ENCODE measurements at regions not wholly inside any gene's neighbourhood (a gene's known extent, or its start where the extent isn't known, plus 50 kb on each side); places are given as distances from the start of the nearest gene placed in this dataset.

DNA sequence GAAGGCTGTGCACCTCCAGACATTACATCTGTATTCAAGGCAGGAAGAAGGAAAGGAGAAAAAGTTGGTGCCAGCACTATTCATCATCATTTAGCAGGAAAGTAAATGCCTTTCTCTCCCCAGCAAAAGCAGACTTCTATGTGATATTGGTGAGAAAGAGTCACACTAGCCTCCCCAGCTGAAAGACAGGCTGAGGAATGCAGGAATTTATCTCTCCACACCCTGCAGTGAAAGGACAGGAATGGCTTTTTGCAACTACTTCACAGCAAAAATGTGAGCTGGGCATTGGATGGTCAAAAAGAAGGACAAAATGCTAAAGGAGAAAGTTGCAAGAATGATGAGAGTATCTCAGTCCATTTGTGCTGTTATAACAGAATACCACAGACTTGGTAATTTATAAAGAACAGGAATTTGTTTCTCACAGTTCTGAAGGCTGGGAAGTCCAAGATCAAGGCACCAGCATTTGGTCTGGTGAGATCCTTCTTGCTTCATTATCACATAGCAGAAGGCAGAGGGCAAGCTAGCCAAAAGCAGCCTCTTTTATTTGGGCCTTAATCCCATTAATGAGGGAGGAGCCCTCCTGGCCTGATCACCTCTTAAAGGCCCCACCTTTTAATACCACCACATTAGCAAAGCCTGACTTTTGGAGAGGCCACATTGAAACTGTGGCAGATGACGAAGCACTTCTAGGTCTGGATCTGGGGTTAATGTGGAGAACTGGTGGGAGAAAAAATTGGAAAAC, 388.1 kb upstream of the SLC14A2 start:
- no peak for DNase-seq (ENCODE audit: low spot score)

DNA sequence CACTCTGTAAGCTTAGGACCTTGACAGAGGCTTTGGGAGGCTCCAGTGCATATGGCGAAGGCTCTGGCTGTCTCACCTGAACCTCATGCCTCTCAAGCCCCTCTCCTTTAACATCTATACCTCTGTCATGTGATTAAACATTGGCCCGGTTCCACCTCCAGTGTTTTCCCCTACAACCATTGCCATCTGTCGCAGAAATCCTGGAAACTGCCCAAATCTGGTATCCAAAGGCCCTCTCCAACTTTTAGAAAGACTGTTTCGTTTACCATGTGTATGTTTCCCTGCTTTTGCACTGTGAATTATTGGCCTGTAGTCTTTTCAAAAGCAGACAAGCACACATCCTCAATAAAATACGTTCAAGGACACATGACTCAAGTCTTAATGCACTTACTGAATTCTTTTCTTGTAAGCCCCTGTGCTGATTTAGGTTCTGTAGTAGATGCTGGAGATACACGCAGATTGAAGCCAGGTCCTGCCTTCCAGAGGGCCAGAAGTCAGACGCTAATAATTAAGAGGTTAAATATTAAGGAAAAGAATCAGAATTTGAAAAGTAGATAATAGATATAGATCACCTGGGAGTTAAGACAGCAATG, 386.4 kb upstream of the SLC14A2 start:
- DNase-seq (ENCODE audit: low spot score) = no peak

DNA sequence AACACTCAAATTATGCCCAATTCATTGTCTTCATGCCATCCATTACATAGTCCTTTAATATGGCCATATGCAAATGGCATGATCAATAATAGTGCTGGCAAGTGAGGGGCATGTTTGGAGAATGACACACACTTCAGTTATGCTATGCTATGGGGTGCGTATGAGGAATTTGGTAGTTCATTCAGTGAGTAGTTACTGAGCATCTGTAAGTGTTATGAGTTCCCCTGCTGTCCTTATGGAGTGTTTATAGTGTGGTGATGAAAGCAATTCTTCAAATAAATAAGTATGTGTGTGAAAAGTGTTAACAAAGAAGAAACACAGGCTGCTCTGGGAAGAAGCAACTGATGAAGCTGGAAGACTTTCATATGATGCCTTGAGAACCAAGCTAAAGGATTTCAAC, 383.7 kb upstream of the SLC14A2 start:
- DNase-seq (ENCODE audit: low spot score) = no peak

DNA sequence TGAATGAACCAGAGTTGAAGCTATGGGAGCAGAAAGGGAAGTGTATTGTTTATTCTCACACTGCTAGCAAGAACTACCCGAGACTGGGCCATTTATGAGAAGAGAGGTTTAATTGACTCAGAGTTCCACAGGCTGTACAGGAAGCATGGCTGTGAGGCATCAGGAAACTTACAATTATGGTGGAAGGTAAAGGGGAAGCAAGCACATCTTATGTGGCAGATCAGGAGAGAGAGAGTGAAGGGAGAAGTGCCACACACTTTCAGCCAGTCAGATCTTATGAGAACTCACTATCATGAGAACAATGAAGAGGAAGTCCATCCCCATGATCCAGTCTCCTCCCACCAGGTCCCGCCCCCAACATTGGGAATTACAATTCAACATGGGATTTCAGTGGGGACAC, 383.2 kb upstream of the SLC14A2 start:
- no peak for DNase-seq (ENCODE audit: low spot score)

DNA sequence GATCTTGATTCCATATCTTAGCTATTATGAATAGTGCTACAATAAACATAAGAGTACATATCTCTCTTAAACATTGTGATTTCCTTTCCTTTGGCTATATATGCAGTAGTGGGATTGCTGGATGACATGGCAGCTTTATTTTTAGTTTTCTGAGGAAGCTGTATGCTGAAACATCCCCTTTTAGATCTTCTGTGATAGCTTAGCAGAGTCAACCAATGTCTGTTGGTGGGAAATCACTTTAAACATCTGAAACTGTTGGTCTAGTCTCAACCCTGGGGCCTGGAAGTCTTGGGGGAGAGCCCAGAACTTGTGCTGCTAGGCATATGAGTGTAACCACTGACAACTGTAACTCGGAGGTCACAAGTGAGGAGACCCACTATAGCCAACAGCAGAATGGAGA, 378.6 kb upstream of the SLC14A2 start:
- no peak for DNase-seq (ENCODE audit: low spot score)

DNA sequence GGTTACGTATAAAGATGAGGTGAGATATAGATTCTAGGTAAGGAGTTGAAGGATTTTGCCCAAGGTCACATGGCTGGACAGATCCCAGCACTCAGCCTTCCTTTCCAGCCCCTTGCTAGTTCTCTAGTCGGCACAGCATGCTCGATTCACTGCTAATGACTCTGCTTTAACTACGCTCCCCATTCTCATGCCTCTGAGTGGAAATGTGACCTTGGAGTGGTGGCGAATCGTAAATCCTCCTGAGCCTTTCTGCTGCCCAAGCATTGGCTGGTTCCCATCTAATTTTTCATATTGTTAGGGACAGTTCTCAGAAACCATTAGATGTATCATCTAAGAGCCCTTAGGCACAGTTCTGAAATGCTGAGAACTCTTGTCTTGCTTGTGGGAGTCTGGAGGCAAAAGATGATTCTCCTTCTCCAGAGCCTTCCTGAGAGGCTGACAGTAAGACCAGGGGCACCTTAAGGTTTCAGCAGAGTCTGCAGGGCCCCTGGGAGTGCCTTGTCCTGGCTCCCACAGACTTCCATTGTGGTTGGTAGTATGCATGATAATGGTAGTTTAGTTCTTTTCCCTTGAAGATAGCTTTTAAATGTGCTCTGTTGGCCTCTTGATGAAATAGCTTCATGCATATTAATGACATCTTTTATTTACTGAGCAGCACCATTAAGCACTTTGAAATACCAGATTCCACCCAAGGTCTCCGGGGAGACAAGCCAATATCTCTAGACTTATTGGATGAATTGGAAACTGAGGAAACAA, 377.8 kb upstream of the SLC14A2 start:
- DNase-seq (ENCODE audit: low spot score) = no peak

DNA sequence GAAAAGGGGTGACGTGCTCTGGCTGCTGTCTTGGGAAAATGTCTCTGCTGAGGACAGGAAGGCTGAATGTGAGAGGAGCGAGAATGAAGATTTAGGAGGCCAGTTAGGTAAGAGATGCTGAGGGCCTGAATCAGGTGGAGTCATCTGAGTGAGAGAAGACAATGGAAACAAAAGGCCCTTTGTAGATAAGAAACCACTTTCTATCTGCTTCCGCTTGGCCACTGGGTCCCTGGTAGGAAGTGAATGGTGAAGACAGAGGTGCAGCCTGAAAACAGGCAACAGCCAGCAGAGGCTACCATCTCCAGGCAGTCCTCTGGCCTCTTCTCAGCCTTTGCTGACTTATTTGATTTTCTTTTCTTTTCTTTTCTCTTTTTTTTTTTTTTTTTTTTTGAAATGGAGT, 374.0 kb upstream of the SLC14A2 start:
- no peak for DNase-seq (ENCODE audit: low spot score)

DNA sequence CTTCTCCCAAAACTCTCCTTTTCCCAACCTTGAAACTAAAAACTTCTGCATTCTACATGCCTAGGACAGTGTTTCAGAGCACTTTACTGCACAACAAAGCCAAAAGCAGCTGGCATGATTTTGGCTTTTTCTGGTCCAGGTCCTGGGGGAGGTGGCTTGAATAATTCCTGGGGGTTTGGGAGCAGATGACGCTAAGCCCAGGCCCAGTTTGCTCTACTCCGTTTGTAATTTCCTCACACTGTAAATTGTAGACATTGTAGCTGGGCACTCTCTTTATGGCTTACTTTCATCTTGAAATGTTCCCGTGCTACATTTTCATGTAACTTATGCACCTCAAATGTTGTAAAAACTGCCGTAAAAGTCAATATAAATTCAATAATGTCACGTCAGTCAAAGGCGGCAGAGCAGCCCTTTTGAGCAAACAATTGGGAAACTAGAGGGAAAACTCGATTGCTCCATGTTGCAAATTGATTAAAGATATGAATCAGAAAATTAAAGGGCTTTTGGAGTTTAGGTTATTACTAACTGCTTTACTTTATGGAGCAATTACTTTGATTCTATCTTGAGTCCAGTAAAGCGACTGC, 373.2 kb upstream of the SLC14A2 start:
- DNase-seq (ENCODE audit: low spot score) = no peak

DNA sequence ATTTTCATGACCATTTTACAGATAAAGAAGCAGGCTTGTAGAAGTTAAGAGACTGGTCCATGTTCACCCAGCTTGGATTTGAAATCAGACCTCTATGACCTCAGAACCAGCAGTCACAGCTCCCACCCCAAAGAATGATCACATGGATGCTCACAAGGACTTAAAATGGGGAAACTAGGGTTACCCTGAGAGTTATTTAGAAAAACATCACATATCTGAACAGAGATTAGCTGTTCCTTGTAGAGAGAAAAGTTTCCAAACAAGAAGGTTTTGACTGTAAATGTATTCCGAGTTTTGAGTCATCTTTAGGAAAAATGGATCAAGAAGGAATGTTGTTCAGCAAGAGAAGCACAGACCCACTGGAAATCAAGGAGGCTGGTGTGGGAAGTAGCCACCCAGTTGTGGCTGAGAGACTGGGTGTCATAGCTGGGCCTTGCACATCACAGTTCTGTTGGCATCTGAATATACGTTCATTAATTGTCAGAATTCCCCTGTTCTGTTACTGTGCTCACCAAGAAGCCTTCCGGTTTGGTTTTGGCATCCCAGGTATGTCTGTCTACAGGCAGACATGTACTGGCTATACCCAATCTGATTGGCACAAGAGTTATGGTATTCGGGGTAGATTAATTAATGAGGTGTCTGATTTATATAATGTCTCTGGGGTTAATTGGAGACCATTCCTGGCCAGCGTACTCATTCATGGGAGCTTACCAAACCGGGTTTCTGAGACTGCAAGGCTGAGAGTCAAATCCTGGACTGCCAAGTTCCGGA, 371.8 kb upstream of the SLC14A2 start:
- DNase-seq (ENCODE audit: low spot score) = no peak

DNA sequence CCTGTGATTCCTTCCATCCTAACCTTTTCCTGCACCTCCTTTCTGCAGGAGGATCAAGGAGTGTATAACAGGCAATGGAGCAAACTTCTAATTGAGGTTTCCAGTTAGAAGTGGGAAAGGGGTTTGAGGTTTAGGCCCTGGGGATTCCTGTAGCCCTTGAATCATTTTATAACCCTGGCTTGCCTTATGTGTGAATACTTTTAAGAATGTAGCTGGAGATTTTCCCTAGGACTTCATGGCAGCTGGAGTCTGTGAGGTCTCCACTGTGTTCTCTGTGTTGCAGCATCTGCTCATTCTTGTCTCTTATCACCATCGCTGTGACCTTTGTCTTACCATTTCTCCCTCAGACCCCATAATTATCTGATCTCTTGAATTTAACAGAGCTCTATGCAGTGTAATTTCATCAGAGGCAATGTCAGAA, 370.2 kb upstream of the SLC14A2 start:
- DNase-seq (ENCODE audit: low spot score) = no peak

DNA sequence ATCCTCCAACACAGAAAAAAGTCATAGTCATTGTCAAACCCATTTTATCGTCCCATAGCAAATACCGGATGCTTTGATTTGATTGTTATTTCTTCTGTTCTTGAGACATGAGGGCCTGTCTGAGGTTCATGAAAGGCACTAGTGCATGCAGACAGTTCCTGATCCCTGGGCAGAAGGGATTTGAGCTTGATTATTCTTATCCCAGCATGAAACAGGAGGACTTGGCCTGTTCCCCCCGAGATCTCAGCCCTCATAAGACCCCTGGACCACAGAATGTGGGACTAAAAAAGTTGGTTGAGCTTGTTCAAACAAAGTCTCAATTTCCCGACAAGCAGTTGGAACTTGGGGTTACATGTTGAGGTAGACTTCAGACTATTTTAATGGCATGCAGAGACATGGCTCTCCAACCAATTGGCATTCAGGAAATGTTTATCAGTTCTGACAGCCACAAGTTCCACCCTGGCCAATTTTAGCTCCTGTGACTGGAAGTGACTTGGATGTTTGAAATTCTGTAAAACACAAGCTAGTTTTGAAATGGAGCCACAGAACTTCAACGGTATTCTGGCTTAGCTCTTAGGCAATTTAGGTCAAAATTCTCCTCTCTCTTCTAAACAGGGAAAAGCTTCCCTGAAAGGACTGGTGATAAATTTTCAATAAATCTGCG, 366.9 kb upstream of the SLC14A2 start:
- DNase-seq (ENCODE audit: low spot score) = peak; percentile 14

DNA sequence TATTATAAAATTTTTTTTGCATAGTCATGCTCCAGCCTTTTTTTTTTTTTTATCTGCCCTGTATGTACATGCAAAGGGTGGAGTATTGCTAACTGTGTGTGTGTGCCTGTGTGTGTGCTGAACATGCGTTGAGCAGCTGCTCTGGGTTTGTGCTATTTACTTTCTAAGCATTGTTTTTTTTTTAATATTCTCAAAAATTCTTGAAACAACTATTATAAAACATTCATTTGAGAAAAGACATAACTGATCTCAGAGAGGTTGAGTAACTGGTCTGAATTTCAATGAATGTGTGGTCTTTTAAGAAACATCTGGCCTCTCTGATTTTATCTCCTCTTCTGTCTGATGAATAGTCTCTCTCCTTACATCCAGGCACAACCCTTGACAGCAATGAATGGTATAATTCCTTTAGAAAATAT, 366.0 kb upstream of the SLC14A2 start:
- no peak for DNase-seq (ENCODE audit: low spot score)

DNA sequence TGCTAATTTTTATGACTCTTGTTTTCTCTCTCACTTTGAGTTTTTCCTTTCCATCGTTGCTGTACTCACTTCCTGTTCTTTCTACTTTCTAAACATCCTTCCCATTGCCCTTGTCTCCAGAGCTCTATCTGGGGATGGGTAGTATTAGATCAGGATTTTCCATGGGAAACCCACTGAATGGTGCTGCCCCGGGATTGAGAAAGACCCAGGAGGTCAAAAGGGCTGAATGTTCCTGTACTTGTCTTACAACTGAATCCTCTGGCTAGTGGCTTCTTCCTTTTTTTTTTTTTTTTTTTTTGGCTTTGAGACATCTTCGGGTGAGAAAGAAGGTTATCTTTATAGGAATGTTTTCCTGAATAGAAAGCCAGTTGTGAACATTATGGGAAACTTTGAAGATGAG, 364.8 kb upstream of the SLC14A2 start:
- no peak for DNase-seq (ENCODE audit: low spot score)

DNA sequence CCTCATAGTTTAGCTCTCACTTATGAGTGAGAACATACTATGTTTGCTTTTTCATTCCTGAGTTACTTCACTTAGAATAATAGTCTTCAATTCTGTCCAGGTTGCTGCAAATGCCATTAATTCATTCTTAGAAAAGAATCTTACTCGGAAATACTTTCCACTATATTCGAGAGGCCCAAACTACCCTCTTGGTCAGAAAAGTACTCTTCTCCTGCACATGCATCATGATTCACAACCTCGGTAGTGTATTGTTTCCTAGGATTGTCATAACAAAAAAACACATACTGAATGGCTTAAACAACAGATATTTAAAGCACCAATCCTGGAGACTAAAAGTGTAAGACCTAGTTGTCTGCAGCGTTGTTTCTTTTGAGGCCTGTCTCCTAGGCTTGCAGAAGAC, 364.0 kb upstream of the SLC14A2 start:
- no peak for DNase-seq (ENCODE audit: low spot score)

DNA sequence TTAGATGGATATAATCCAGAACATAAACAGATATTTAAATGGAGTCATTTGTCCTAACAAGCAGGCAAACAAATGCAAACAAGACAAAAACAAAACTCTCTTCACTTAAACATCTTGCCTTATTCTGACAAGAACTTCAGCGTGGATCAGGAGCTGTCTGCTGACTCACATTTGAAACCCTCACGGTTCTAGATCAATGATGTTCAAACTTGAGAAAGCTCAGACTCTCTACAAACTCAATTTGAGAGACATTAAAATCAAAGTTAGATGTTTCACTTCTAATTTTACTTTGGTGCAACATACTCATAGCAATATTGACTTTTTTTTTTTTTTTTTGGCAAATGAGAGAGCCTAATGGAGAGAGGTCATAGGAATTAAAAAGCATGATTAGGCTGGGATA, 362.8 kb upstream of the SLC14A2 start:
- DNase-seq (ENCODE audit: low spot score) = no peak

DNA sequence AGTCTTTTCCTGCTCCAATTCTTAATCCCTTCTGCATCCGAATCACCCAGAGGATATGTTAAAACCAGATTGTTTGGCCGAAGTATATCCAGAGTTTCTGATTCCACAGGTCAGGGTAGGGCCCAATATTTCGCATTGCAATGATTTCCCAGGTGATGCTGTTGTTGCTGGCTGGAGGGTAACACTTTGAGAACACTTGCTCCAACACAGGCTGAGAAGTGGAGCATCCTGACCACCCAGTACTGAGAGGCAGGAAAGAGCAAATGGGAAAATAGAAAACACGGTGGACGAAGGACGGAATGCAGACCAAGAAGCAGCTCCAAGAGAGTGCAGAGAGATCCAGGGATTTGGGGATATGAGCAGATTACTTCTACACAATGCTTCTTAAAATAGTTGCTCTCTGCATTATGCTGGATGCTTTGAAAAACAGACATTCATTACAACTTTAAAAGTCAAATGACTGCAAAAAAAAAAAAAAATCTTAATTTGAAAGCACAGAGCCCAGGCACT, 362.2 kb upstream of the SLC14A2 start:
- DNase-seq (ENCODE audit: low spot score) = no peak

DNA sequence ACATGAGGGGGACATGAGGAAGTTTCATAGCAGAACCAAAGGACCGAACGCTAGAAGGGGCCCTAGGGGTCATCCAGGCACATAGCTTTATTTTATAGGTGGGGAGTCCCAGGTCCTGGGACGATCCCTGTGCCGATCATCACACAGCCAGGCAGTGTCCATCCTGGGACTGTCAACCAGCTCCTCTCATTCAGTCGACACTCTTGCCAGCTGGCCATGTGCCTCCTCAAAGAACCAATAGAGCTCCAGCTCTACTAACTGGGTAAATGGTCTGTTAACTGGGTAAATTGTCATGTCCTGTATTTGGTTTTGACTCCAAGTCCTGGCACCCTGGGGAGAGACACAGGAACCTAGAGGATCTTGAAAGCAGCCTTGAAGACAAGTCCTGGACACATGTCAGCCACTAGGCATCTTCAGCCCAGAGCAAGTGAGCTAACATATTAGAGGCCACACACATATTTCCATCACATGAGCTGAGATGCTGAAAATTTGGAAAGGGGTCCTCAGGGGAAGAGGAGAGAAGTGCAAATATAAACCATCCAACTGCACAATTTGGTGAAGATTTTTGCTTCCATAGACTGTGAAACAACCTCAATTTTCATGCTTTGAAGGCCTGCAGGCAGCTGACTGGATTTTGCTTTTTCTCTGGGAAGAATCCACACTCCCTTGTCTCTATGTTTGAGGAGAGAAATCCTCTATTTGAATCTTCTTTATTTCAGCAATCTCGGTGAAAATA, 361.1 kb upstream of the SLC14A2 start:
- no peak for DNase-seq (ENCODE audit: low spot score)

DNA sequence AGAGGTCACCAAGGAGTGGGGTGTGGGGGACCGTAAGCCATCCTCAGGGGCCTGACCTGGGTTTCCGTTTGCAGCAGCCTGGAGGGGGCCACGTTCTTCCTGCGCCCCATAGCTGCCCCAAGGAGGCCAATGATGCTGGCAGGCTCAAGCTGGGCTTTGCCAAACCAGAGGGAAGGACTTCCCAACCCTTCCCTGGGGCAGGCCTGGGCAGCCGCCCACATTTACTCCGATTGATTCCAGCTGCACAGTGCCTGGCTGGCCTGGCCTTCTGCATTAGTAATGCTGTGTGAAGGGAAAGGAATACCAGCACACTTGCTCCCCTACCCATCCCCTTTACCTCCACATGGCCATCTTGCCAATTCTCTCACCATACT, 360.6 kb upstream of the SLC14A2 start:
- DNase-seq (ENCODE audit: low spot score) = no peak

DNA sequence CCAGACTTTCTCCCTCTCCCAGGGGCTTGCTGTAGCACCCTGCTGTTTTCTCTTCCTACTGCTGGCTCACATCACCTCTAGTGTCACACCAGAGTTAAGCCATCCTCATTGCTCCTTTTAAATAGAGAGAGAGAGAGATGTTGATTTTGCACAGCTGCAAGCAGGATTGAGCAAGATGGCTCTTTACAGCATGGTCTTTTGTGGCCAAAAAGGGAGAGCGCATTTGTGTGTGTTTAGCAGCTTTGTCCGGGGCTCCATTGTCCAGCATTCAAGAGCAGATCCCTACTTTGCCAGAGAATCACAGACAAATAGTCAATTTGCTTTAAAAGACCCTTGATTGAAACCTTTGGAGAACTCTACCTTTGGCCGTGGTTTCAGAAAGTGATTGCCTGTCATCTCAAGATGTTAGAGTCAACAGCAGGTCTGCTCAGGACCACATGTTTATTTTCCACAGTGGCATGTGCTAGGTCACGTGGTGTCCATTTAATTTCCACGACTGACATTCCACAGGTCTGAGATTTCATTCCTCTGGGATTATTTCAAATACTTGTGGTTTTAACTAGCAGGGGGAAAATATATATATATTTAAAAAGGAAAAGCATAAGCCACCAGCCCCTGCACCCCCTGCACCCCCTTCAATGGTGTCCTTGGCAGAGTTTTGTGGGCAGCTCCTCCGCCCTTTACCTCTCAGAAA, 359.9 kb upstream of the SLC14A2 start:
- no peak for DNase-seq (ENCODE audit: low spot score)

DNA sequence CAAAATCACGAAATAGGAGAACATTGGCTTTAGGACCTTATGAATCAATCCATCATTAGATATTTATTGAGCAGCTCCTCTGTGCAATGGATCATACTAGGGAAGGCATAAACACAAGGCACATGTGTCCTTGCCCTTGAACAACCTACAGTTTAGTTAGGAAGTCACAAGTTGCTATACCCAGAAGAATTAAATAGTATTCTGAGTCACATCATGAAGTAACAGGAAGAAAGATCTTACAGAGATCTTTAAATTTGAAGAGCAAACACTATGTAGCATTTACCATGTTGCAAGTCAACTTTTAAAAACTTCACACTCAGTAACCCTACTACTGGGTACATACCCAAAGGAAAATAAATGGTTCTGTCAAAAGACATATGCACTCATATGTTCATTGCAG, 355.2 kb upstream of the SLC14A2 start:
- no peak for DNase-seq (ENCODE audit: low spot score)
